Body of pancreas (tissue), 4 donors: ENCODE measurements at regions not wholly inside any gene's neighbourhood (a gene's known extent, or its start where the extent isn't known, plus 50 kb on each side); places are given as distances from the start of the nearest gene placed in this dataset.

Experiments used
- CTCF ChIP-seq, 7 experiments: fragments of 450-650 bp in 4 of 7; fragments of 200-600 bp in 3 of 7; sonication (generic) in 3 of 7; IDR thresholded peaks; one replicate each; pipeline ENCODE4 v1.5.1; 2016 to 2019; ENCODE audit warnings: antibody characterized with exemption in 7 of 7
- POLR2A ChIP-seq, 3 donors: fragments of 450-650 bp; IDR thresholded peaks; one replicate each; pipeline ENCODE4 v1.6.1; 2016; ENCODE audit warnings: antibody characterized with exemption in 3 of 3, mild to moderate bottlenecking in 2 of 3

DNA sequence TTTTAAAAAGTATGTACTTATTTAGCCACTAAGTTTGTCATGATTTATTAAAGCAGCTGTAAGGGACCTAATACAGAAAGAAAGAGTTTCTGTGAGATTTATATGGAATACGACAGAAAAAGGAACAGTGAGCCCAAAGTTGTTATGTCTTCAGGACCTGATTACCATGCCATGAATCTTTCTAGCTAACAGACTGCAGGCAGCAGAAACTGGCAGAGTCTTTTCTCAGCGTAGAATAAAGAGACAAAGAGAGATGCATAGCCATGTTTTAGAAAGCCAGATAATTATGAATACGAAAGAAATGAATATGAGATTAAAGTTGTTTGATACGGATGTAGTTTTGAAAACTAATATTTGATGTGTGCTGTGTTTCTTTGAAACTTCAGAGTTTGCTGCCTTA, 624.1 kb upstream of the ADGRB3 start:
- TF ChIP-seq POLR2A (IDR thresholded peaks at IDR 0.05) (no peak), CTCF (IDR thresholded peaks at IDR 0.05) (no peak)
